ENCODE measurements at regions not wholly inside any gene's neighbourhood (a gene's known extent, or its start where the extent isn't known, plus 50 kb on each side); places are given as distances from the start of the nearest gene placed in this dataset.

DNA sequence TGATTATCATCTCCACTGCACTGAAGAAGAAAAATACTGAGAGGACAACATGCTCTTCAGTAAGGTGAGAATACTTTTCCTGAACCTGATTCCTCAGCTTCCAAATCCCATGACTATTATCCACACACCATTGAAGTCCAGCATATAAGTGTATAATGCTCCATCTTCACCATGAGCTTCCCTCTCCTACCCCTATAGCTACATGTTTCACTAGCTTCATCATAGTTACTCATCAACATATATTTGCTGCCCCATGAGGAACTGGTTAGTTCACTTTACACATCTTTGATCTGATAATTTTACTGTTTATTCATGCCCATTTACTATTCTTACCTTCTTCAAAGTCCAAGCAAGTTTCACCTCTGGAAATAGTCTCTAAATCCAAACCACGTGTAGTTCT lies 908.5 kb upstream of the SEMA6D start:
- TF ChIP-seq, protein P1, sequence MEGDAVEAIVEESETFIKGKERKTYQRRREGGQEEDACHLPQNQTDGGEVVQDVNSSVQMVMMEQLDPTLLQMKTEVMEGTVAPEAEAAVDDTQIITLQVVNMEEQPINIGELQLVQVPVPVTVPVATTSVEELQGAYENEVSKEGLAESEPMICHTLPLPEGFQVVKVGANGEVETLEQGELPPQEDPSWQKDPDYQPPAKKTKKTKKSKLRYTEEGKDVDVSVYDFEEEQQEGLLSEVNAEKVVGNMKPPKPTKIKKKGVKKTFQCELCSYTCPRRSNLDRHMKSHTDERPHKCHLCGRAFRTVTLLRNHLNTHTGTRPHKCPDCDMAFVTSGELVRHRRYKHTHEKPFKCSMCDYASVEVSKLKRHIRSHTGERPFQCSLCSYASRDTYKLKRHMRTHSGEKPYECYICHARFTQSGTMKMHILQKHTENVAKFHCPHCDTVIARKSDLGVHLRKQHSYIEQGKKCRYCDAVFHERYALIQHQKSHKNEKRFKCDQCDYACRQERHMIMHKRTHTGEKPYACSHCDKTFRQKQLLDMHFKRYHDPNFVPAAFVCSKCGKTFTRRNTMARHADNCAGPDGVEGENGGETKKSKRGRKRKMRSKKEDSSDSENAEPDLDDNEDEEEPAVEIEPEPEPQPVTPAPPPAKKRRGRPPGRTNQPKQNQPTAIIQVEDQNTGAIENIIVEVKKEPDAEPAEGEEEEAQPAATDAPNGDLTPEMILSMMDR (IDR thresholded peaks at IDR 0.05), result no peak
- no peak for TF ChIP-seq POLR2A (IDR thresholded peaks at IDR 0.05)

Data from uterus (tissue), 2 donors.